ENCODE measurements at regions not wholly inside any gene's neighbourhood (a gene's known extent, or its start where the extent isn't known, plus 50 kb on each side); places are given as distances from the start of the nearest gene placed in this dataset.

- TF ChIP-seq REST (IDR thresholded peaks at IDR 0.05; ENCODE audit: insufficient replicate concordance, low read depth) (no peak), CTCF (IDR thresholded peaks at IDR 0.05; ENCODE audit: insufficient read depth, low read length) (no peak), POLR2AphosphoS5 (IDR thresholded peaks at IDR 0.05; ENCODE audit: low read depth) (no peak)
These were observed 186.0 kb upstream of the PMFBP1 start for GRCh38 chr16:72357910-72358309.

Data from HL-60 (cell line).